IMR-90 (cell line): ENCODE measurements at regions not wholly inside any gene's neighbourhood (a gene's known extent, or its start where the extent isn't known, plus 50 kb on each side); places are given as distances from the start of the nearest gene placed in this dataset.

Source experiments
- ATAC-seq: fragments of 200-7000 bp; cut with Tn5 transposase; 2 replicates; pipeline ENCODE4 v1.9.1; 2020; ENCODE audit warnings: low read depth, mild to moderate bottlenecking, moderate library complexity
- BruUV-seq: library from RNA; stranded (reverse); fragments of 400-500 nt; replicated peaks from 2 replicates; lab custom pipeline; 2021; lab: Mats Ljungman, UMichigan
- CTCF ChIA-PET: fragments of 300-600 bp; formaldehyde crosslinking; extraction: SDS; loops from one replicate; lab custom pipeline; 2021; ENCODE audit warnings: antibody characterized with exemption; lab: Yijun Ruan, JAX
- POLR2A ChIA-PET: fragments of 300-600 bp; sonication (Branson Sonifier 250); formaldehyde crosslinking; loops from one replicate; lab custom pipeline; 2022; ENCODE audit warnings: antibody characterized with exemption; ENCODE audit not compliant: unreplicated experiment; lab: Charles Lee
- DNase-seq: peaks from one replicate; pipeline ENCODE4 v3.0.0; 2013
- H2AFZ ChIP-seq: replicated peaks from 2 replicates; pipeline ENCODE3; 2013; ENCODE audit warnings: low read length, mild to moderate bottlenecking; ENCODE audit not compliant: poor library complexity
- H2AK5ac ChIP-seq: 2 replicates; pipeline ENCODE4 v1.6.1; 2013; ENCODE audit warnings: low read depth, low read length, inconsistent platforms
- H2AK9ac ChIP-seq: replicated peaks from 2 replicates; pipeline ENCODE3; 2013; ENCODE audit warnings: mild to moderate bottlenecking, low read depth, low read length, moderate library complexity; ENCODE audit not compliant: poor library complexity
- H2BK120ac ChIP-seq: 2 replicates; pipeline ENCODE4 v1.6.1; 2013; ENCODE audit warnings: low read depth, low read length, inconsistent platforms
- H2BK15ac ChIP-seq: 3 replicates; pipeline ENCODE4 v1.6.1; 2013; ENCODE audit warnings: low read depth, low read length, inconsistent platforms
- H2BK20ac ChIP-seq: 2 replicates; pipeline ENCODE4 v1.6.1; 2013; ENCODE audit warnings: low read depth, mild to moderate bottlenecking, inconsistent platforms, low read length, moderate library complexity
- H2BK5ac ChIP-seq: 2 replicates; pipeline ENCODE4 v1.6.1; 2013; ENCODE audit warnings: mild to moderate bottlenecking, low read depth, low read length, inconsistent platforms; ENCODE audit not compliant: poor library complexity, severe bottlenecking
- H3K14ac ChIP-seq: replicated peaks from 2 replicates; pipeline ENCODE4 v1.6.1; 2013; ENCODE audit warnings: low read depth, low read length, inconsistent platforms
- H3K18ac ChIP-seq: 2 replicates; pipeline ENCODE4 v1.6.1; 2013; ENCODE audit warnings: low read depth, low read length, control low read depth
- H3K23ac ChIP-seq: 2 replicates; pipeline ENCODE4 v1.6.1; 2013; ENCODE audit warnings: low read depth, low read length, inconsistent platforms
- H3K27ac ChIP-seq: 2 replicates; pipeline ENCODE4 v1.5.1; 2013; ENCODE audit warnings: mild to moderate bottlenecking, control low read depth, low read length; ENCODE audit not compliant: insufficient read depth
- H3K27me3 ChIP-seq: 2 replicates; pipeline ENCODE4 v1.6.1; 2013; ENCODE audit warnings: low read length; ENCODE audit not compliant: control insufficient read depth, insufficient read depth
- H3K36me3 ChIP-seq: 2 replicates; pipeline ENCODE4 v1.6.1; 2013; ENCODE audit warnings: low read length, mixed read lengths; ENCODE audit not compliant: control insufficient read depth, insufficient read depth
- H3K4ac ChIP-seq: 2 replicates; pipeline ENCODE4 v1.6.1; 2013; ENCODE audit warnings: low read depth, low read length, inconsistent platforms
- H3K4me1 ChIP-seq: 2 replicates; pipeline ENCODE4 v1.6.1; 2013; ENCODE audit warnings: low read length, mixed read lengths; ENCODE audit not compliant: control insufficient read depth, insufficient read depth
- H3K4me2 ChIP-seq: 2 replicates; pipeline ENCODE4 v1.6.1; 2013; ENCODE audit warnings: low read depth, mild to moderate bottlenecking, control low read depth, low read length, moderate library complexity
- H3K4me3 ChIP-seq: 2 replicates; pipeline ENCODE4 v1.5.1; 2013; ENCODE audit warnings: low read depth, mild to moderate bottlenecking, control low read depth, low read length, moderate library complexity; ENCODE audit not compliant: insufficient read depth
- H3K56ac ChIP-seq: 2 replicates; pipeline ENCODE4 v1.6.1; 2013; ENCODE audit warnings: low read length, inconsistent platforms; ENCODE audit not compliant: insufficient read depth; ENCODE audit errors: extremely low read depth
- H3K79me1 ChIP-seq, 2 experiments: 2 replicates each; pipeline ENCODE4 v1.6.1; 2013; ENCODE audit warnings: low read length in 2 of 2, inconsistent platforms in 1 of 2, low read depth in 1 of 2
- H3K9ac ChIP-seq: 2 replicates; pipeline ENCODE4 v1.6.1; 2013; ENCODE audit warnings: low read depth, low read length, control low read depth
- H3K9me1 ChIP-seq: 2 replicates; pipeline ENCODE4 v1.6.1; 2013; ENCODE audit warnings: low read length, inconsistent platforms; ENCODE audit not compliant: insufficient read depth
- H3K9me3 ChIP-seq: 2 replicates; pipeline ENCODE4 v1.6.1; 2013; ENCODE audit warnings: low read length; ENCODE audit not compliant: control insufficient read depth, insufficient read depth
- H4K20me1 ChIP-seq: 2 replicates; pipeline ENCODE4 v1.6.1; 2013; ENCODE audit warnings: low read length, inconsistent platforms; ENCODE audit not compliant: insufficient read depth
- H4K5ac ChIP-seq: 2 replicates; pipeline ENCODE4 v1.6.1; 2013; ENCODE audit warnings: mild to moderate bottlenecking, low read depth, low read length, control low read depth
- H4K8ac ChIP-seq, 2 experiments: 2 replicates each; pipeline ENCODE4 v1.6.1; 2013; ENCODE audit warnings: low read depth in 2 of 2, low read length in 2 of 2, control low read depth in 1 of 2, inconsistent platforms in 1 of 2
- H4K91ac ChIP-seq: 2 replicates; pipeline ENCODE4 v1.6.1; 2013; ENCODE audit warnings: low read depth, low read length, inconsistent platforms; ENCODE audit not compliant: insufficient read depth
- BHLHE40 ChIP-seq: fragments of 150-350 bp; IDR thresholded peaks from 2 replicates; pipeline ENCODE4 v1.6.1; 2016; ENCODE audit warnings: mild to moderate bottlenecking, low read depth, low read length
- CHD1 ChIP-seq: IDR thresholded peaks from 2 replicates; pipeline ENCODE4 v1.6.1; 2012; ENCODE audit warnings: low read depth, low read length, improper control_type of control experiment
- FOS ChIP-seq: fragments of 150-350 bp; IDR thresholded peaks from 2 replicates; pipeline ENCODE4 v1.6.1; 2016; ENCODE audit warnings: low read depth, low read length
- MXI1 ChIP-seq: IDR thresholded peaks from 2 replicates; pipeline ENCODE4 v1.6.1; 2012; ENCODE audit warnings: low read depth, mild to moderate bottlenecking, low read length, moderate library complexity, borderline replicate concordance
- POLR2A ChIP-seq: IDR thresholded peaks from 2 replicates; pipeline ENCODE4 v1.6.1; 2012; ENCODE audit warnings: mild to moderate bottlenecking, low read depth, low read length
- RCOR1 ChIP-seq: IDR thresholded peaks from 2 replicates; pipeline ENCODE4 v1.6.1; 2012; ENCODE audit warnings: mild to moderate bottlenecking, low read length, improper control_type of control experiment; ENCODE audit not compliant: insufficient replicate concordance
- WGBS, 2 experiments: methylation state at CpG; one replicate each; pipeline versions ENCODE4 v1.1.5 to v1.1.7; 2013; ENCODE audit warnings: missing lambda C conversion rate in 2 of 2; ENCODE audit not compliant: insufficient read length in 1 of 2; ENCODE audit errors: extremely low coverage in 2 of 2; 5-methylcytosine and 5-hydroxymethylcytosine counted together
- dilution Hi-C: fragments of 300-500 bp; cut with HindIII; formaldehyde crosslinking; loops from one replicate; pipeline ENCODE4 v1.14.3; 2018; ENCODE audit warnings: low sequenced_read_pairs; ENCODE audit not compliant: unreplicated experiment
- in situ Hi-C: fragments of 300-500 bp; cut with MboI; formaldehyde crosslinking; loops from 3 replicates; pipeline ENCODE4 v1.14.3; 2019; ENCODE audit warnings: low sequenced_read_pairs, inconsistent platforms, mixed read lengths
- intact Hi-C: fragments of 100-400 bp; cut with micrococcal nuclease; formaldehyde crosslinking; loops from 2 replicates; pipeline ENCODE4 v1.10.0; 2022
- TF ChIP-seq, protein P1 (sequence below): fragments of 150-350 bp; IDR thresholded peaks from 2 replicates; pipeline ENCODE4 v1.6.1; 2017; ENCODE audit warnings: mild to moderate bottlenecking, antibody characterized with exemption, low read length, low read depth

- no peaks in the 10 kb centered on the region for H3K9me3 ChIP-seq
- WGBS, 2 experiments: 69% methylated on average over 2 of the region's 5 CpGs; no CpG with 5 or more reads in 1 of the 2 experiments
These were observed 114.8 kb upstream of the ATP6AP2 start for GRCh38 chrX:40465735-40466551.

More at GRCh38 chrX:40465735-40466551, 114.8 kb upstream of the ATP6AP2 start:
- no peak overlapping the region for H3K23ac ChIP-seq
- no peak for TF ChIP-seq MXI1
- TF ChIP-seq FOS: no peak
- TF ChIP-seq POLR2A: no peak
- TF ChIP-seq RCOR1: no peak
- TF ChIP-seq CHD1: no peak
- TF ChIP-seq BHLHE40: no peak
- TF ChIP-seq, protein P1, sequence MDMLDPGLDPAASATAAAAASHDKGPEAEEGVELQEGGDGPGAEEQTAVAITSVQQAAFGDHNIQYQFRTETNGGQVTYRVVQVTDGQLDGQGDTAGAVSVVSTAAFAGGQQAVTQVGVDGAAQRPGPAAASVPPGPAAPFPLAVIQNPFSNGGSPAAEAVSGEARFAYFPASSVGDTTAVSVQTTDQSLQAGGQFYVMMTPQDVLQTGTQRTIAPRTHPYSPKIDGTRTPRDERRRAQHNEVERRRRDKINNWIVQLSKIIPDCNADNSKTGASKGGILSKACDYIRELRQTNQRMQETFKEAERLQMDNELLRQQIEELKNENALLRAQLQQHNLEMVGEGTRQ: peak; percentile 46; the same call in 1 of the 2 replicates
- no peak overlapping the region for H3K9ac ChIP-seq
- no peak overlapping the region for H3K14ac ChIP-seq
- H2BK120ac ChIP-seq: no peak overlapping the region
- H3K36me3 ChIP-seq: no peaks in the 10 kb centered on the region
- no peak overlapping the region for H4K8ac ChIP-seq
- no peak overlapping the region for H2BK15ac ChIP-seq
- ChIA-PET POLR2A (no interaction called here), CTCF (no interaction called here)
- H3K9me1 ChIP-seq: no peaks in the 10 kb centered on the region
- H2AFZ ChIP-seq: no peak overlapping the region
- H2AK5ac ChIP-seq: no peak overlapping the region
- no peak overlapping the region for H3K18ac ChIP-seq
- no peak overlapping the region for H2BK20ac ChIP-seq
- H2AK9ac ChIP-seq: no peak overlapping the region
- H3K4me1 ChIP-seq: no peaks in the 10 kb centered on the region
- no peak for DNase-seq
- H3K56ac ChIP-seq: no peak overlapping the region
- no TSS peak for BruUV-seq
- no peaks in the 10 kb centered on the region for H4K20me1 ChIP-seq
- H3K4ac ChIP-seq: no peak overlapping the region
- in situ Hi-C loops: no loop called here
- peaks cover 37% of the 10 kb centered on the region for H3K27me3 ChIP-seq
- intact Hi-C loops: no loop called here
- H2BK5ac ChIP-seq: no peak overlapping the region
- H3K4me2 ChIP-seq: no peak overlapping the region
- H3K27ac ChIP-seq: no peak overlapping the region
- dilution Hi-C loops: no loop called here
- H3K79me1 ChIP-seq: no peaks in the 10 kb centered on the region
- no peak overlapping the region for H4K91ac ChIP-seq
- no peak for ATAC-seq
- no peak overlapping the region for H3K4me3 ChIP-seq
- H4K5ac ChIP-seq: no peak overlapping the region
